ENCODE measurements at regions not wholly inside any gene's neighbourhood (a gene's known extent, or its start where the extent isn't known, plus 50 kb on each side); places are given as distances from the start of the nearest gene placed in this dataset.

- TF ChIP-seq MIXL1 (CRISPR knock-in tag; IDR thresholded peaks at IDR 0.05) (no peak), ZNF432 (CRISPR knock-in tag; IDR thresholded peaks at IDR 0.05; ENCODE audit: borderline replicate concordance) (no peak), YEATS2 (CRISPR knock-in tag; IDR thresholded peaks at IDR 0.05; ENCODE audit: borderline replicate concordance) (no peak), CEBPB (IDR thresholded peaks at IDR 0.05; ENCODE audit: borderline replicate concordance, low read depth, low read length) (no peak), BRF2 (CRISPR knock-in tag; IDR thresholded peaks at IDR 0.05) (no peak), NR1H2 (CRISPR knock-in tag; IDR thresholded peaks at IDR 0.05; ENCODE audit: borderline replicate concordance, low read depth) (no peak), AKAP8 (CRISPR knock-in tag; IDR thresholded peaks at IDR 0.05) (no peak), CTCF (CRISPR knock-in tag; IDR thresholded peaks at IDR 0.05) (no peak), ZNF576 (CRISPR knock-in tag; IDR thresholded peaks at IDR 0.05) (no peak), NR2F2 (IDR thresholded peaks at IDR 0.05; ENCODE audit: borderline replicate concordance, low read depth) (no peak)
These were observed 605.5 kb downstream of the TOX3 start for GRCh38 chr16:51941412-51941811.
